GM19397 (cell line): ENCODE measurements at regions not wholly inside any gene's neighbourhood (a gene's known extent, or its start where the extent isn't known, plus 50 kb on each side); places are given as distances from the start of the nearest gene placed in this dataset.

Experiments
- ATAC-seq: cut with Tn5 transposase; IDR thresholded peaks from one replicate; pipeline ENCODE4 v1.9.1; 2021; ENCODE audit warnings: mild to moderate bottlenecking, moderate library complexity; ENCODE audit not compliant: unreplicated experiment

- no peak for ATAC-seq
These were observed 742.7 kb downstream of the VRK1 start for GRCh38 chr14:97539884-97540283.

- no peak for ATAC-seq
These were observed 746.0 kb downstream of the VRK1 start for GRCh38 chr14:97543221-97543620.

- ATAC-seq, result no peak
These were observed 746.6 kb downstream of the VRK1 start for GRCh38 chr14:97543816-97544215.

- ATAC-seq, result no peak
These were observed 747.4 kb downstream of the VRK1 start for GRCh38 chr14:97544571-97544970.

GRCh38 chr14:97546491-97547230 lies 749.5 kb downstream of the VRK1 start:
- no peak for ATAC-seq

GRCh38 chr14:97550463-97550862 lies 753.3 kb downstream of the VRK1 start:
- no peak for ATAC-seq

- ATAC-seq, result no peak
These were observed 757.4 kb downstream of the VRK1 start for GRCh38 chr14:97554597-97554996.

GRCh38 chr14:97564334-97564733 lies 767.2 kb downstream of the VRK1 start:
- no peak for ATAC-seq

GRCh38 chr14:97571201-97571600 lies 774.0 kb downstream of the VRK1 start:
- no peak for ATAC-seq

- ATAC-seq, result no peak
These were observed 774.8 kb downstream of the VRK1 start for GRCh38 chr14:97571866-97572555.

GRCh38 chr14:97572583-97573458 lies 775.6 kb downstream of the VRK1 start:
- no peak for ATAC-seq

GRCh38 chr14:97575677-97576076 lies 778.5 kb downstream of the VRK1 start:
- ATAC-seq, result no peak

- ATAC-seq, result no peak
These were observed 781.9 kb downstream of the VRK1 start for GRCh38 chr14:97578982-97579548.

- ATAC-seq, result no peak
These were observed 783.8 kb downstream of the VRK1 start for GRCh38 chr14:97581016-97581415.

- no peak for ATAC-seq
These were observed 784.8 kb downstream of the VRK1 start for GRCh38 chr14:97582022-97582421.

- no peak for ATAC-seq
These were observed 787.3 kb downstream of the VRK1 start for GRCh38 chr14:97584528-97584927.

GRCh38 chr14:97592341-97592980 lies 795.3 kb downstream of the VRK1 start:
- no peak for ATAC-seq

GRCh38 chr14:97594306-97594705 lies 797.1 kb downstream of the VRK1 start:
- no peak for ATAC-seq

GRCh38 chr14:97602438-97603117 lies 805.4 kb downstream of the VRK1 start:
- ATAC-seq, result no peak

GRCh38 chr14:97603201-97603600 lies 806.0 kb downstream of the VRK1 start:
- no peak for ATAC-seq
